Upper lobe of left lung (tissue), 4 donors: ENCODE measurements at regions not wholly inside any gene's neighbourhood (a gene's known extent, or its start where the extent isn't known, plus 50 kb on each side); places are given as distances from the start of the nearest gene placed in this dataset.

ENCODE experiments used
- CTCF ChIP-seq, 6 experiments: fragments of 450-650 bp in 4 of 6; fragments of 200-600 bp in 2 of 6; sonication (generic) in 2 of 6; IDR thresholded peaks; one replicate each; pipeline ENCODE4 v1.5.1; 2016 to 2019; ENCODE audit warnings: antibody characterized with exemption in 6 of 6
- EP300 ChIP-seq, 4 donors: sonication (generic); formaldehyde crosslinking; IDR thresholded peaks; one replicate each; pipeline ENCODE4 v1.5.1; 2017; ENCODE audit warnings: antibody characterized with exemption in 4 of 4, control low read depth in 2 of 4
- POLR2A ChIP-seq, 4 donors: fragments of 450-650 bp; IDR thresholded peaks; one replicate each; pipeline ENCODE4 v1.5.1; 2016 to 2017; ENCODE audit warnings: antibody characterized with exemption in 4 of 4, mild to moderate bottlenecking in 2 of 4
- POLR2AphosphoS5 ChIP-seq, 2 donors: sonication (generic); formaldehyde crosslinking; IDR thresholded peaks; one replicate each; pipeline ENCODE4 v1.5.1; 2017; ENCODE audit warnings: antibody characterized with exemption in 2 of 2

DNA sequence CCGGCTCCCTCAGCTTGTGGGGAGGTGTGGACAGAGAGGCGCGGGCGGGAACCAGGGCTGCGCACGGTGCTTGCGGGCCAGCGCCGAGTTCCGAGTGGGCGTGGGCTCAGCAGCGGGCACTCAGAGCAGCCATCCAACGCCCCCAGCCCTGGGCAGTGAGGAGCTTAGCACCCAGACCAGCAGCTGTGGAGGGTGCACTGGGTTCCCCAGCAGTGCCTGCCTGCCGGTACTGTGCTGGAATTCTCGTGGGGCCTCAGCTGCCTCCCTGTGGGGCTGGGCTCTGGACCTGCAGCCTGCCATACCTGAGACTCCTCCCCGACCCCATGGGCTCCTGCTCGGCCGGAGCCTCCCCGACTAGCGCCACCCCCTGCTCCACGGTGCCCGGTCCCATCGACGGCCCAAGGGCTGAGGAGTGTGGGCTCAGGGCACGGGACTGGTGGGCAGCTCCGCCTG, 92.7 kb downstream of the MANEA start:
- TF ChIP-seq CTCF (IDR thresholded peaks at IDR 0.05): no peak
- TF ChIP-seq EP300 (IDR thresholded peaks at IDR 0.05): no peak
- TF ChIP-seq POLR2AphosphoS5 (IDR thresholded peaks at IDR 0.05): no peak
- no peak for TF ChIP-seq POLR2A (IDR thresholded peaks at IDR 0.05)
